ENCODE measurements at regions not wholly inside any gene's neighbourhood (a gene's known extent, or its start where the extent isn't known, plus 50 kb on each side); places are given as distances from the start of the nearest gene placed in this dataset.

GRCh38 chr6:165875946-165876345, 212.9 kb upstream of the PDE10A start:
- Histone ChIP-seq H3K27me3 (replicated peaks; ENCODE audit: insufficient read depth) (no peaks in the 10 kb centered on the region), H3K27ac (no peak overlapping the region), H3K4me1 (ENCODE audit: control insufficient read depth in 1 of 2, low read depth in 2 of 2) (no peaks in the 10 kb centered on the region), H3K4me3 (no peak overlapping the region), H3K9me3 (no peaks in the 10 kb centered on the region), H3K36me3 (no peaks in the 10 kb centered on the region)
- ATAC-seq (ENCODE audit: insufficient number of reproducible peaks, low FRiP score, low read depth) (no peak), DNase-seq (ENCODE audit: low spot score) (no peak)
- TF ChIP-seq CTCF (IDR thresholded peaks at IDR 0.05): no peak

- no peaks in the 10 kb centered on the region for H3K4me1 ChIP-seq (ENCODE audit: control insufficient read depth in 1 of 2, low read depth in 2 of 2)
- no peak overlapping the region for H3K4me3 ChIP-seq
- no peak overlapping the region for H3K27ac ChIP-seq
- no peaks in the 10 kb centered on the region for H3K27me3 ChIP-seq (replicated peaks; ENCODE audit: insufficient read depth)
- H3K36me3 ChIP-seq: no peaks in the 10 kb centered on the region
- peaks cover 9% of the 10 kb centered on the region for H3K9me3 ChIP-seq
- DNase-seq (ENCODE audit: low spot score) (no peak), ATAC-seq (ENCODE audit: insufficient number of reproducible peaks, low FRiP score, low read depth) (no peak)
- no peak for TF ChIP-seq CTCF (IDR thresholded peaks at IDR 0.05)
Measured at GRCh38 chr6:165873976-165874375, 210.9 kb upstream of the PDE10A start.

- H3K4me1 ChIP-seq (ENCODE audit: control insufficient read depth in 1 of 2, low read depth in 2 of 2): no peaks in the 10 kb centered on the region
- TF ChIP-seq CTCF (IDR thresholded peaks at IDR 0.05): no peak
- no peak overlapping the region for H3K27ac ChIP-seq
- DNase-seq (ENCODE audit: low spot score): no peak
- no peaks in the 10 kb centered on the region for H3K36me3 ChIP-seq
- no peak for ATAC-seq (ENCODE audit: insufficient number of reproducible peaks, low FRiP score, low read depth)
- H3K27me3 ChIP-seq (replicated peaks; ENCODE audit: insufficient read depth): no peaks in the 10 kb centered on the region
- H3K9me3 ChIP-seq: peaks cover 11% of the 10 kb centered on the region
- H3K4me3 ChIP-seq: no peak overlapping the region
Measured at GRCh38 chr6:165872811-165873210, 209.8 kb upstream of the PDE10A start.

DNA sequence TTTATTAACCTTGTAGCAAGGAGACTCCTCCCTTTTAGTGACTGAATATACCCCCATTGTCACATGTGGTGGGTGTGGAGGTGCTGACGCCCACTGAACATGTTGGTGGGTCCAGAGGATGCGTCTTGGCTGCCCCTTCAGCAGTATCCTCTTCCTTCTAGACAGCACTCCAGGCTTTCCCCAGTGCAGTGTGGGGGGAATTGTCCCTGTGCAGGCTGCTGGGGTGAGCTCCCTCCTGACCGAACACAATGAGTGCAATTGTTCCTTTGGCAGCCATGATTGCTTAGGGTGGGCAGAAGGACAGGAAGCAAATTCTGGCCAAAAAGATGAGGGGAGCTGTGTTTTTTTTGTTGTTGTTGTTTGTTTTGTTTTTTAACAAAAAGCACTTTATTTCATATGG, 209.3 kb upstream of the PDE10A start:
- H3K27ac ChIP-seq: no peak overlapping the region
- no peak for ATAC-seq (ENCODE audit: insufficient number of reproducible peaks, low FRiP score, low read depth)

DNA sequence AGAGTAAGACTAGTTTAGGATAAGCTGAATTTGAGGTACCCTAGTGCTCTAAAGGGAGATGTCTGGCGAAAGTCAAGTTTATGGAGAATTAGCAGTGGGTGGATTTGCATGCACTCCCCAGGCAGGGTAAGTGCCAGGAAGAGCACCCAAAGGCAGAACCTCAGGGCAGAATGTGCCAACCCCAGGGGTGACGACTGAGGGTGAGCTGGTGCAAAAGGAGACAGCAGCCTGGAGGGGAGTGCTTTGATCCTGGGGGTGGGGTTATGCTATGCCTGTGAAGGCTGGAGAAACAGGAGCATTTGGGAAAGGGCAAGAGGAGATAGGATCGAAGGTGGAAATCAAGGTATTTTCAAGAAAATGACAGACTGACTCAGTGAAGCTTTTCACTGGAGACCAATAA, 208.5 kb upstream of the PDE10A start:
- no peaks in the 10 kb centered on the region for H3K36me3 ChIP-seq
- H3K27ac ChIP-seq: no peak overlapping the region
- H3K27me3 ChIP-seq (replicated peaks; ENCODE audit: insufficient read depth): no peaks in the 10 kb centered on the region
- DNase-seq (ENCODE audit: low spot score) (no peak), ATAC-seq (ENCODE audit: insufficient number of reproducible peaks, low FRiP score, low read depth) (no peak)
- TF ChIP-seq CTCF (IDR thresholded peaks at IDR 0.05): no peak
- no peak overlapping the region for H3K4me3 ChIP-seq
- H3K4me1 ChIP-seq (ENCODE audit: control insufficient read depth in 1 of 2, low read depth in 2 of 2): no peaks in the 10 kb centered on the region
- peaks cover 11% of the 10 kb centered on the region for H3K9me3 ChIP-seq

More for the DNA sequence above, 209.3 kb upstream of the PDE10A start:
- DNase-seq (ENCODE audit: low spot score): no peak
- Histone ChIP-seq H3K36me3 (no peaks in the 10 kb centered on the region), H3K27me3 (replicated peaks; ENCODE audit: insufficient read depth) (no peaks in the 10 kb centered on the region), H3K4me3 (no peak overlapping the region), H3K9me3 (peaks cover 11% of the 10 kb centered on the region), H3K4me1 (ENCODE audit: control insufficient read depth in 1 of 2, low read depth in 2 of 2) (no peaks in the 10 kb centered on the region)
- no peak for TF ChIP-seq CTCF (IDR thresholded peaks at IDR 0.05)

All from thoracic aorta (tissue), 2 donors.